ENCODE measurements at regions not wholly inside any gene's neighbourhood (a gene's known extent, or its start where the extent isn't known, plus 50 kb on each side); places are given as distances from the start of the nearest gene placed in this dataset.
"Not testable (repeated sequence)": the region's sequence is repeated elsewhere in the genome, so short reads cannot be mapped to it uniquely, and the experiment has no call there.

- not testable (repeated sequence) for TF ChIP-seq POLR2A, CTCF, EP300 (IDR thresholded peaks at IDR 0.05)
Observed at GRCh38 chr21:9018731-9019253, 1502.6 kb upstream of the TPTE start.
